Loucy (cell line): ENCODE measurements at regions not wholly inside any gene's neighbourhood (a gene's known extent, or its start where the extent isn't known, plus 50 kb on each side); places are given as distances from the start of the nearest gene placed in this dataset.

Experiments used
- EZH2phosphoT487 ChIP-seq: fragments of 200-600 bp; IDR thresholded peaks from 2 replicates; pipeline ENCODE4 v1.6.1; 2018; ENCODE audit warnings: antibody characterized with exemption, mild to moderate bottlenecking, moderate library complexity, borderline replicate concordance
- TF ChIP-seq, protein P1 (sequence below): fragments of 200-600 bp; sonication (generic); conservative IDR thresholded peaks from 2 replicates; pipeline ENCODE4 v1.5.1; 2014; ENCODE audit warnings: mild to moderate bottlenecking, antibody characterized with exemption, low read length

DNA sequence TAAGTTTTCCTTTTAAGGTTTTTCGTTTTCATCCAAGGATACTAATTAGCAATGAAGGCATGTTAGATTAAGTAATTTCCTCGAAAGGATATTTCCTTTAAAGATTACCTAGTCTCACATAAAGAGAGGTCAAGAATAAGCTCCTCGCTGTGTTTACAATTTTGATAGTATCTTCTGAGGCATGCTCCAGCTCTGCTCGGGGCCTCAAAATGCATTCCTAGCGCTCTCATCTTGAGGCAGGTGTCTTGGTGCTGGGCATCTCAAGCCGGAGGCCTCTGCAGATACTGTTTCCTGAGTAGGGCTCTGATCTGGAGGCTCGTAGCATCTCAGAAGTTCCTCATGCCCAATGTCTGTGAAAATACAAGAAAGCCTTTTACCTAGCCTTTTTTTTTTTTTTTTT lies 128.6 kb upstream of the SNX19 start:
- TF ChIP-seq, protein P1, sequence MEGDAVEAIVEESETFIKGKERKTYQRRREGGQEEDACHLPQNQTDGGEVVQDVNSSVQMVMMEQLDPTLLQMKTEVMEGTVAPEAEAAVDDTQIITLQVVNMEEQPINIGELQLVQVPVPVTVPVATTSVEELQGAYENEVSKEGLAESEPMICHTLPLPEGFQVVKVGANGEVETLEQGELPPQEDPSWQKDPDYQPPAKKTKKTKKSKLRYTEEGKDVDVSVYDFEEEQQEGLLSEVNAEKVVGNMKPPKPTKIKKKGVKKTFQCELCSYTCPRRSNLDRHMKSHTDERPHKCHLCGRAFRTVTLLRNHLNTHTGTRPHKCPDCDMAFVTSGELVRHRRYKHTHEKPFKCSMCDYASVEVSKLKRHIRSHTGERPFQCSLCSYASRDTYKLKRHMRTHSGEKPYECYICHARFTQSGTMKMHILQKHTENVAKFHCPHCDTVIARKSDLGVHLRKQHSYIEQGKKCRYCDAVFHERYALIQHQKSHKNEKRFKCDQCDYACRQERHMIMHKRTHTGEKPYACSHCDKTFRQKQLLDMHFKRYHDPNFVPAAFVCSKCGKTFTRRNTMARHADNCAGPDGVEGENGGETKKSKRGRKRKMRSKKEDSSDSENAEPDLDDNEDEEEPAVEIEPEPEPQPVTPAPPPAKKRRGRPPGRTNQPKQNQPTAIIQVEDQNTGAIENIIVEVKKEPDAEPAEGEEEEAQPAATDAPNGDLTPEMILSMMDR, result no peak
- TF ChIP-seq EZH2phosphoT487, result no peak
